Endothelial cell of umbilical vein (primary cell): ENCODE measurements at regions not wholly inside any gene's neighbourhood (a gene's known extent, or its start where the extent isn't known, plus 50 kb on each side); places are given as distances from the start of the nearest gene placed in this dataset.

ENCODE experiments used
- BruUV-seq: library from RNA; stranded (reverse); fragments of 400-500 nt; replicated peaks from 2 replicates; lab custom pipeline; 2021; lab: Mats Ljungman, UMichigan
- CTCF ChIA-PET: fragments of 300-600, 350-600 bp; sonication (Branson Sonifier 250); formaldehyde crosslinking; loops from one replicate; lab custom pipeline; 2021; ENCODE audit warnings: antibody characterized with exemption, inconsistent platforms; lab: Charles Lee
- POLR2A ChIA-PET: fragments of 300-600, 350-600 bp; sonication (Branson Sonifier 250); formaldehyde crosslinking; loops from one replicate; lab custom pipeline; 2021; ENCODE audit warnings: antibody characterized with exemption, inconsistent platforms; lab: Charles Lee
- DNase-seq: peaks from one replicate; pipeline ENCODE4 v3.0.0-alpha.2; 2011; ENCODE audit warnings: low read depth, low spot score
- FAIRE-seq: peaks from 2 replicates; lab custom pipeline; 2011; peaks lifted over from hg19 to GRCh38; lab: Jason Lieb, UNC
- H2AFZ ChIP-seq: 2 replicates; pipeline ENCODE4 v1.6.0; 2012; ENCODE audit warnings: low read depth, low read length, control low read depth, inconsistent platforms
- H3K27ac ChIP-seq: 2 replicates; pipeline ENCODE4 v1.5.1; 2011; ENCODE audit warnings: low read depth, mild to moderate bottlenecking, control low read depth, low read length, moderate library complexity; ENCODE audit not compliant: insufficient read depth
- H3K27me3 ChIP-seq, 2 experiments: 2 replicates each; pipeline versions ENCODE4 v1.6.0 to v1.6.1; 2011; ENCODE audit warnings: low read length in 2 of 2, mixed read lengths in 1 of 2; ENCODE audit not compliant: control insufficient read depth in 2 of 2, insufficient read depth in 2 of 2
- H3K36me3 ChIP-seq, 2 experiments: 2 replicates in 1 of 2; 3 replicates in 1 of 2; pipeline ENCODE4 v1.5.1; 2011; ENCODE audit warnings: low read length in 2 of 2, mild to moderate bottlenecking in 1 of 2, moderate library complexity in 1 of 2; ENCODE audit not compliant: control insufficient read depth in 2 of 2, insufficient read depth in 2 of 2; ENCODE audit errors: extremely low read depth in 1 of 2
- H3K4me1 ChIP-seq: 3 replicates; pipeline ENCODE4 v1.5.1; 2011; ENCODE audit warnings: mild to moderate bottlenecking, low read length; ENCODE audit not compliant: control insufficient read depth, insufficient read depth; ENCODE audit errors: extremely low read depth
- H3K4me2 ChIP-seq: 2 replicates; pipeline ENCODE4 v1.6.1; 2011; ENCODE audit warnings: low read length, control low read depth, mixed read lengths; ENCODE audit not compliant: insufficient read depth
- H3K4me3 ChIP-seq, 3 experiments: fragments of 200-600 bp in 1 of 3; sonication (generic), shearing (Covaris generic) in 1 of 3; replicated peaks in 1 of 3; 2 replicates each; pipeline ENCODE4 v1.5.1; 2011 to 2016; ENCODE audit warnings: control low read depth in 3 of 3, low read length in 3 of 3, mild to moderate bottlenecking in 2 of 3, inconsistent platforms in 1 of 3, low read depth in 1 of 3, moderate library complexity in 1 of 3; ENCODE audit not compliant: insufficient read depth in 1 of 3
- H3K79me2 ChIP-seq: 2 replicates; pipeline ENCODE4 v1.6.0; 2012; ENCODE audit warnings: low read length, inconsistent platforms; ENCODE audit not compliant: control insufficient read depth, insufficient read depth
- H3K9ac ChIP-seq: replicated peaks from 2 replicates; pipeline ENCODE3; 2011; ENCODE audit warnings: low read length, control low read depth; ENCODE audit not compliant: insufficient read depth; ENCODE audit errors: extremely low read depth
- H3K9me1 ChIP-seq: replicated peaks from 3 replicates; pipeline ENCODE4 v1.6.0; 2011; ENCODE audit warnings: mild to moderate bottlenecking, low read length; ENCODE audit not compliant: control insufficient read depth, insufficient read depth; ENCODE audit errors: extremely low read depth
- H3K9me3 ChIP-seq: replicated peaks from 2 replicates; pipeline ENCODE4 v1.5.1; 2012; ENCODE audit warnings: low read length, inconsistent platforms; ENCODE audit not compliant: control insufficient read depth, insufficient read depth
- H4K20me1 ChIP-seq: replicated peaks from 2 replicates; pipeline ENCODE3; 2011; ENCODE audit warnings: mild to moderate bottlenecking, low read length; ENCODE audit not compliant: control insufficient read depth, insufficient read depth; ENCODE audit errors: extremely low read depth
- EZH2 ChIP-seq: IDR thresholded peaks from 2 replicates; pipeline ENCODE4 v1.6.1; 2012; ENCODE audit warnings: borderline replicate concordance, low read depth, mild to moderate bottlenecking, moderate library complexity, low read length, inconsistent platforms; ENCODE audit not compliant: severe bottlenecking
- FOS ChIP-seq: IDR thresholded peaks from 2 replicates; pipeline ENCODE4 v1.6.1; 2011; ENCODE audit warnings: mild to moderate bottlenecking, low read length, moderate library complexity, borderline replicate concordance; ENCODE audit not compliant: insufficient read depth
- GATA2 ChIP-seq: IDR thresholded peaks from 2 replicates; pipeline ENCODE4 v1.7.0; 2011; ENCODE audit warnings: low read depth, mild to moderate bottlenecking, moderate library complexity, mixed read lengths, low read length; ENCODE audit not compliant: insufficient read length, insufficient read depth
- JUN ChIP-seq: IDR thresholded peaks from 2 replicates; pipeline ENCODE4 v1.6.1; 2011; ENCODE audit warnings: borderline replicate concordance, low read depth; ENCODE audit not compliant: insufficient read length, insufficient read depth
- MYC ChIP-seq: IDR thresholded peaks from one replicate; pipeline ENCODE4 v1.6.1; 2011; ENCODE audit warnings: mild to moderate bottlenecking, low read depth, low read length
- POLR2A ChIP-seq: IDR thresholded peaks from 2 replicates; pipeline ENCODE4 v1.6.1; 2012; ENCODE audit warnings: low read depth, mild to moderate bottlenecking, control low read depth, low read length
- POLR2AphosphoS5 ChIP-seq: IDR thresholded peaks from 2 replicates; pipeline ENCODE4 v1.6.1; 2012; ENCODE audit warnings: low read depth, mild to moderate bottlenecking, control low read depth, low read length, moderate library complexity; ENCODE audit not compliant: insufficient read depth
- dilution Hi-C: fragments of 300-500 bp; cut with MboI; formaldehyde crosslinking; loops from one replicate; pipeline ENCODE4 v1.15.0; 2019; ENCODE audit warnings: low sequenced_read_pairs; ENCODE audit not compliant: extremely low pct_ligation_motif_present
- intact Hi-C: fragments of 100-400 bp; cut with micrococcal nuclease; formaldehyde crosslinking; loops from one replicate; pipeline ENCODE4 v1.10.0; 2022
- TF ChIP-seq, protein P1 (sequence below): IDR thresholded peaks from 2 replicates; pipeline ENCODE4 v1.6.1; 2011; ENCODE audit not compliant: insufficient read depth, insufficient read length
- TF ChIP-seq, protein P2 (sequence below), 2 donors: IDR thresholded peaks; 1 replicate in 1 of 2; 2 replicates in 1 of 2; pipeline ENCODE4 v1.5.1; 2011; ENCODE audit warnings: low read length in 2 of 2, mild to moderate bottlenecking in 2 of 2, moderate library complexity in 2 of 2, control low read depth in 1 of 2, inconsistent platforms in 1 of 2, low read depth in 1 of 2; ENCODE audit not compliant: insufficient read depth in 1 of 2; ENCODE audit errors: extremely low read depth in 1 of 2

DNA sequence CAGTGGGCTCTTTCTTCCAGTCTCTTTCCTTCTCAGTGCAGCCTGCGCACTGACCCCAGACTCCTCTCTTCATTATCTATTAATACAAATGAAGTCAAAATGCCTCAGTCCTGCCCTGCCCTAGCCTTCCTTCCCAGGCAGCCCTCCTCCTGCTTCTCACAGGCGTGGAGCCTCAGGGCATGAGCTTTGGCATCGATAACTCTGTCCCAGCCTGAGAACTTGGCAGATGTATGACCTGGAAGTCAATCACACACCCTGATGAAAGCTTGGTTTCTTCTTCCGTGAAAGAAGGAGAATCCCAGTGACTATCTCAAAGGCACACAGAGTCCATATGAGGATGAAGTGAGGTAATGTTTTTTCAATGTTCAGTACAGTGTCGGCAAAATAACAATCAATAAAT lies 600.7 kb upstream of the ID2 start:
- TF ChIP-seq FOS (no peak), MYC (no peak), JUN (no peak), POLR2AphosphoS5 (no peak), POLR2A (no peak), GATA2 (no peak), EZH2 (no peak)
- TF ChIP-seq, protein P1, sequence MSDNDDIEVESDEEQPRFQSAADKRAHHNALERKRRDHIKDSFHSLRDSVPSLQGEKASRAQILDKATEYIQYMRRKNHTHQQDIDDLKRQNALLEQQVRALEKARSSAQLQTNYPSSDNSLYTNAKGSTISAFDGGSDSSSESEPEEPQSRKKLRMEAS, result no peak
- TF ChIP-seq, protein P2, sequence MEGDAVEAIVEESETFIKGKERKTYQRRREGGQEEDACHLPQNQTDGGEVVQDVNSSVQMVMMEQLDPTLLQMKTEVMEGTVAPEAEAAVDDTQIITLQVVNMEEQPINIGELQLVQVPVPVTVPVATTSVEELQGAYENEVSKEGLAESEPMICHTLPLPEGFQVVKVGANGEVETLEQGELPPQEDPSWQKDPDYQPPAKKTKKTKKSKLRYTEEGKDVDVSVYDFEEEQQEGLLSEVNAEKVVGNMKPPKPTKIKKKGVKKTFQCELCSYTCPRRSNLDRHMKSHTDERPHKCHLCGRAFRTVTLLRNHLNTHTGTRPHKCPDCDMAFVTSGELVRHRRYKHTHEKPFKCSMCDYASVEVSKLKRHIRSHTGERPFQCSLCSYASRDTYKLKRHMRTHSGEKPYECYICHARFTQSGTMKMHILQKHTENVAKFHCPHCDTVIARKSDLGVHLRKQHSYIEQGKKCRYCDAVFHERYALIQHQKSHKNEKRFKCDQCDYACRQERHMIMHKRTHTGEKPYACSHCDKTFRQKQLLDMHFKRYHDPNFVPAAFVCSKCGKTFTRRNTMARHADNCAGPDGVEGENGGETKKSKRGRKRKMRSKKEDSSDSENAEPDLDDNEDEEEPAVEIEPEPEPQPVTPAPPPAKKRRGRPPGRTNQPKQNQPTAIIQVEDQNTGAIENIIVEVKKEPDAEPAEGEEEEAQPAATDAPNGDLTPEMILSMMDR (IDR thresholded peaks at IDR 0.05; ENCODE audit: extremely low read depth in 1 of 2, insufficient read depth in 1 of 2, low read depth in 1 of 2, low read length in 2 of 2), result no peak
- H3K9me3 ChIP-seq, result no peaks in the 10 kb centered on the region
- H3K9me1 ChIP-seq, result no peaks in the 10 kb centered on the region
- POLR2A ChIA-PET, result no interaction called here
- DNase-seq (no peak), FAIRE-seq (no peak)
- no peak overlapping the region for H3K27ac ChIP-seq
- no TSS peak for BruUV-seq
- intact Hi-C loops (no loop called here), dilution Hi-C loops (no loop called here)
- no peaks in the 10 kb centered on the region for H3K79me2 ChIP-seq
- H3K36me3 ChIP-seq, result no peaks in the 10 kb centered on the region
- no peak overlapping the region for H3K4me3 ChIP-seq
- no peak overlapping the region for H3K9ac ChIP-seq
- no peaks in the 10 kb centered on the region for H4K20me1 ChIP-seq
- no peak overlapping the region for H3K4me2 ChIP-seq
- CTCF ChIA-PET, result no interaction called here
- H2AFZ ChIP-seq, result no peak overlapping the region
- no peaks in the 10 kb centered on the region for H3K27me3 ChIP-seq
- H3K4me1 ChIP-seq, result no peaks in the 10 kb centered on the region
